Neutrophil (primary cell): ENCODE measurements at regions not wholly inside any gene's neighbourhood (a gene's known extent, or its start where the extent isn't known, plus 50 kb on each side); places are given as distances from the start of the nearest gene placed in this dataset.

Source experiments
- H3K27ac ChIP-seq: fragments of 200-600 bp; sonication (generic); 2 replicates; pipeline ENCODE4 v1.5.1; 2016; ENCODE audit warnings: mild to moderate bottlenecking, moderate library complexity
- H3K27me3 ChIP-seq: fragments of 200-600 bp; sonication (generic); 2 replicates; pipeline ENCODE4 v1.6.0; 2016; ENCODE audit warnings: mild to moderate bottlenecking
- H3K36me3 ChIP-seq: fragments of 200-600 bp; sonication (generic); 2 replicates; pipeline ENCODE4 v1.5.1; 2017
- H3K4me1 ChIP-seq, 2 experiments: fragments of 200-600 bp in 1 of 2; sonication (generic) in 1 of 2; 1 replicate in 1 of 2; 2 replicates in 1 of 2; pipeline versions ENCODE4 v1.5.1 to v1.6.1; 2013 to 2016; ENCODE audit warnings: low read depth in 1 of 2, low read length in 1 of 2, mild to moderate bottlenecking in 1 of 2, moderate library complexity in 1 of 2; ENCODE audit not compliant: control insufficient read depth in 1 of 2, insufficient read depth in 1 of 2
- H3K4me3 ChIP-seq, 2 experiments: fragments of 200-600 bp in 1 of 2; sonication (generic) in 1 of 2; 1 replicate in 1 of 2; 2 replicates in 1 of 2; pipeline ENCODE4 v1.5.1; 2013 to 2016; ENCODE audit warnings: low read depth in 1 of 2, low read length in 1 of 2, mild to moderate bottlenecking in 1 of 2, moderate library complexity in 1 of 2
- H3K9me3 ChIP-seq: fragments of 200-600 bp; sonication (generic); 2 replicates; pipeline ENCODE4 v1.5.1; 2016
- TF ChIP-seq, protein P1 (sequence below): fragments of 200-600 bp; sonication (generic); IDR thresholded peaks from 2 replicates; pipeline ENCODE4 v1.5.1; 2016; ENCODE audit warnings: antibody characterized with exemption

DNA sequence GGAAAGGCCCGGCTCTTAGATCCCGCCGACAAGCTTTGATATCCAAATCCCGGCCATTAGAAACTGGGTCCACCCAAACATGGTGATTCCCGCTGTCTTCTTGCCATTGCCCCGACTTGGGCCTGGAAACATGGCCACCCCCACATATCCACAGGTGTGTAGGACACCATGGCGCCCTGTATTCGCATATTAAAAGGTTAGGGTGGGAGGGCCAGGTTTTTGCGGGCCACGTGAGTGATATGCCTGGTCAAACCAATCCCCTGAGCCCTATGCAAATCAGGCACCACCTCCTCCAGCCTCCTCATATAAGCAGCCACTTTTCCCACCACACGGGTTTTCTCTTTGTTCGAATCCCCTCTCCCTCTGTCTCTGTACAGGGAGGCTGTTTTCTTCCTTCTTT, 766.4 kb downstream of the UQCRFS1 start:
- no peaks in the 10 kb centered on the region for H3K9me3 ChIP-seq
- no peak overlapping the region for H3K27ac ChIP-seq
- H3K4me1 ChIP-seq: no peaks in the 10 kb centered on the region
- TF ChIP-seq, protein P1, sequence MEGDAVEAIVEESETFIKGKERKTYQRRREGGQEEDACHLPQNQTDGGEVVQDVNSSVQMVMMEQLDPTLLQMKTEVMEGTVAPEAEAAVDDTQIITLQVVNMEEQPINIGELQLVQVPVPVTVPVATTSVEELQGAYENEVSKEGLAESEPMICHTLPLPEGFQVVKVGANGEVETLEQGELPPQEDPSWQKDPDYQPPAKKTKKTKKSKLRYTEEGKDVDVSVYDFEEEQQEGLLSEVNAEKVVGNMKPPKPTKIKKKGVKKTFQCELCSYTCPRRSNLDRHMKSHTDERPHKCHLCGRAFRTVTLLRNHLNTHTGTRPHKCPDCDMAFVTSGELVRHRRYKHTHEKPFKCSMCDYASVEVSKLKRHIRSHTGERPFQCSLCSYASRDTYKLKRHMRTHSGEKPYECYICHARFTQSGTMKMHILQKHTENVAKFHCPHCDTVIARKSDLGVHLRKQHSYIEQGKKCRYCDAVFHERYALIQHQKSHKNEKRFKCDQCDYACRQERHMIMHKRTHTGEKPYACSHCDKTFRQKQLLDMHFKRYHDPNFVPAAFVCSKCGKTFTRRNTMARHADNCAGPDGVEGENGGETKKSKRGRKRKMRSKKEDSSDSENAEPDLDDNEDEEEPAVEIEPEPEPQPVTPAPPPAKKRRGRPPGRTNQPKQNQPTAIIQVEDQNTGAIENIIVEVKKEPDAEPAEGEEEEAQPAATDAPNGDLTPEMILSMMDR: no peak
- no peak overlapping the region for H3K4me3 ChIP-seq
- peaks cover 3% of the 10 kb centered on the region for H3K27me3 ChIP-seq
- H3K36me3 ChIP-seq: no peaks in the 10 kb centered on the region

DNA sequence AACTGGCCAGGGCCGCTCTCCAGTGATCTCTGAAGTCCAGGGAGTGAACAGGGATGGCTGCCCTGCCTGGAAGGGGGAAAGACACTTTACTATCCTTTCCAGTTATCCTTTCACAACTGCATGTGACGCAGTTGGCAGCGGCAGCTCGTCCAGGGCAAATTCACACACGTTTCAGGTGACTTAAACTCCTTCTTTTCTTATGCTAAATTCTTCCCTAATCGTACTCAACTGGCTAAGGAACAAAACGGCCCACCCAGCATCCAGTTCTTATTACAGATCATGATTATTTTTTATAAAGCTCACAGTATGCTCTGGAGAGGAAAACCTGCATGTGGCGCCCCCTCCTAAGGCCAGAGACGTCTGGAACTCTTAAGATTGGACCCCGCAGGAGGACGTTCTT, 767.1 kb downstream of the UQCRFS1 start:
- no peak overlapping the region for H3K27ac ChIP-seq
- TF ChIP-seq, protein P1: no peak

GRCh38 chr19:28444362-28444761, 768.6 kb downstream of the UQCRFS1 start:
- H3K27ac ChIP-seq: no peak overlapping the region
- H3K9me3 ChIP-seq: no peaks in the 10 kb centered on the region
- peaks cover 3% of the 10 kb centered on the region for H3K27me3 ChIP-seq
- TF ChIP-seq, protein P1: no peak
- no peak overlapping the region for H3K4me3 ChIP-seq
- H3K4me1 ChIP-seq: no peaks in the 10 kb centered on the region
- no peaks in the 10 kb centered on the region for H3K36me3 ChIP-seq

More for the DNA sequence above, 767.1 kb downstream of the UQCRFS1 start:
- no peaks in the 10 kb centered on the region for H3K36me3 ChIP-seq
- H3K4me3 ChIP-seq: no peak overlapping the region
- H3K4me1 ChIP-seq: no peaks in the 10 kb centered on the region
- no peaks in the 10 kb centered on the region for H3K9me3 ChIP-seq
- H3K27me3 ChIP-seq: peaks cover 3% of the 10 kb centered on the region

DNA sequence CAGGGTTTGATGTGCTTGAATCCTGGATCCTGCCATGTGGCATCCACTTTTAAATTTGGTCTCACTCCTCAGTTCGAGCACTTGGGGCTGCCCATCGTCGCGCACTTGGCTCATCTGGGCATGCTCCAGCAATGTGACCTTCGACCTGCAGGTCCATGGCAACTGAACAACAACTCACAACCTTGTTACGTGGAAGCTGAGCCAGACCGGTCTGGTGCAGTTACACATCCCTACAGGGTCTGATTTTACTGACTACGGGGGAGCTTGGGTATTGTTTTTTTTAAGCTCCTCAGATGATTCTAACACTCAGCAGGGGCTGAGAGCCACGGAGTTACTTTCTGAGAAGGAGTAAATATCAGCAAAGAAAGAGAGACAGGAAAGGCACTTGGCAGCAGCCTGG, 769.6 kb downstream of the UQCRFS1 start:
- TF ChIP-seq, protein P1: no peak
- no peak overlapping the region for H3K4me3 ChIP-seq
- H3K27ac ChIP-seq: no peak overlapping the region

GRCh38 chr19:28437390-28438346, 775.3 kb downstream of the UQCRFS1 start:
- TF ChIP-seq, protein P1: no peak

More for the DNA sequence above, 769.6 kb downstream of the UQCRFS1 start:
- Histone ChIP-seq H3K9me3 (no peaks in the 10 kb centered on the region), H3K36me3 (no peaks in the 10 kb centered on the region), H3K4me1 (no peaks in the 10 kb centered on the region), H3K27me3 (peaks cover 3% of the 10 kb centered on the region)

More at GRCh38 chr19:28437390-28438346, 775.3 kb downstream of the UQCRFS1 start:
- no peak overlapping the region for H3K27ac ChIP-seq
- no peaks in the 10 kb centered on the region for H3K27me3 ChIP-seq
- no peak overlapping the region for H3K4me3 ChIP-seq
- no peaks in the 10 kb centered on the region for H3K4me1 ChIP-seq
- H3K9me3 ChIP-seq: no peaks in the 10 kb centered on the region
- no peaks in the 10 kb centered on the region for H3K36me3 ChIP-seq
